AG09309 (cell line): ENCODE measurements at regions not wholly inside any gene's neighbourhood (a gene's known extent, or its start where the extent isn't known, plus 50 kb on each side); places are given as distances from the start of the nearest gene placed in this dataset.

Experiments
- DNase-seq: peaks from one replicate; pipeline ENCODE4 v3.0.0-alpha.2; 2010; ENCODE audit warnings: low read depth
- H3K4me3 ChIP-seq: 2 replicates; pipeline ENCODE4 v1.5.1; 2011; ENCODE audit warnings: mild to moderate bottlenecking, low read depth, low read length, moderate library complexity; ENCODE audit not compliant: control insufficient read depth
- CTCF ChIP-seq: IDR thresholded peaks from 2 replicates; pipeline ENCODE4 v1.5.1; 2011; ENCODE audit warnings: mild to moderate bottlenecking, low read depth, low read length, inconsistent platforms; ENCODE audit not compliant: insufficient read depth, control insufficient read depth; ENCODE audit errors: missing control alignments

GRCh38 chr6:18564775-18565174 is 177.6 kb downstream of the RNF144B start:
- no peak overlapping the region for H3K4me3 ChIP-seq
- no peak for TF ChIP-seq CTCF
- no peak for DNase-seq

GRCh38 chr6:18565231-18565630 is 178.1 kb downstream of the RNF144B start:
- TF ChIP-seq CTCF = no peak
- DNase-seq = no peak
- no peak overlapping the region for H3K4me3 ChIP-seq

GRCh38 chr6:18567380-18567779 is 180.2 kb downstream of the RNF144B start:
- DNase-seq = no peak
- no peak overlapping the region for H3K4me3 ChIP-seq
- no peak for TF ChIP-seq CTCF

GRCh38 chr6:18577491-18577890 is 190.3 kb downstream of the RNF144B start:
- DNase-seq = no peak
- TF ChIP-seq CTCF = no peak
- H3K4me3 ChIP-seq = no peak overlapping the region

- no peak for DNase-seq
- no peak for TF ChIP-seq CTCF
- H3K4me3 ChIP-seq = no peak overlapping the region
Measured at GRCh38 chr6:18579166-18579565, 192.0 kb downstream of the RNF144B start.

GRCh38 chr6:18579869-18580268 is 192.7 kb downstream of the RNF144B start:
- H3K4me3 ChIP-seq = no peak overlapping the region
- no peak for TF ChIP-seq CTCF
- no peak for DNase-seq

- DNase-seq = no peak
- no peak for TF ChIP-seq CTCF
- no peak overlapping the region for H3K4me3 ChIP-seq
Measured at GRCh38 chr6:18584372-18584771, 197.2 kb downstream of the RNF144B start.
